ENCODE measurements at regions not wholly inside any gene's neighbourhood (a gene's known extent, or its start where the extent isn't known, plus 50 kb on each side); places are given as distances from the start of the nearest gene placed in this dataset.

DNA sequence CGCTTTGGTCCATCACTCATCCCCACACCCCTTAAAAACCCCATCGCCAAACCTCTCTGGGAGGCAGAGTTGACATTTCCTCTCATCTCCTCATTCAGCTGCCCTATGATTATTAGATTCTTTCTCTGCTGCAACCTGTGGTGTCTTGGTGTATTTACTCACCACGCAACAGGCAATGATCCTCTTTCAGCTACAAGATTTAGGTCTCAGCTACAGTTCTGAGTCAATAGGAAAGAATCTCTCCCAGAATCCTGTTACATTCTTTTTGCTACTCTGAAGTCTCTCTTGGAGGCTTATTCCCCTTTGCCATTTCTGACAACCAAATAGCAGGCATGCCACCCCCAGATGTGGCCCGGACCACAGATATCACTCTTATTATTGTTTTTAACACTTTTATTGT, 468.3 kb upstream of the GYPC start:
- TF ChIP-seq CTCF (IDR thresholded peaks at IDR 0.05) (no peak), EP300 (IDR thresholded peaks at IDR 0.05) (no peak), POLR2A (IDR thresholded peaks at IDR 0.05) (no peak)
